HG03571 (cell line): ENCODE measurements at regions not wholly inside any gene's neighbourhood (a gene's known extent, or its start where the extent isn't known, plus 50 kb on each side); places are given as distances from the start of the nearest gene placed in this dataset.

Experiments
- ATAC-seq: cut with Tn5 transposase; IDR thresholded peaks from one replicate; pipeline ENCODE4 v1.9.1; 2021; ENCODE audit not compliant: unreplicated experiment

- no peak for ATAC-seq
These were observed 144.5 kb upstream of the MCHR2 start for GRCh38 chr6:100138346-100139022.

GRCh38 chr6:100137759-100138158 is 143.7 kb upstream of the MCHR2 start:
- no peak for ATAC-seq

- ATAC-seq = no peak
These were observed 142.6 kb upstream of the MCHR2 start for GRCh38 chr6:100136590-100136989.

GRCh38 chr6:100135977-100136376 is 142.0 kb upstream of the MCHR2 start:
- ATAC-seq = no peak

- no peak for ATAC-seq
These were observed 140.7 kb upstream of the MCHR2 start for GRCh38 chr6:100134703-100135102.

GRCh38 chr6:100134297-100134696 is 140.3 kb upstream of the MCHR2 start:
- ATAC-seq = no peak

GRCh38 chr6:100132005-100132404 is 138.0 kb upstream of the MCHR2 start:
- ATAC-seq = no peak

GRCh38 chr6:100130630-100131029 is 136.6 kb upstream of the MCHR2 start:
- ATAC-seq = no peak

- ATAC-seq = no peak
These were observed 132.9 kb upstream of the MCHR2 start for GRCh38 chr6:100126790-100127484.

- no peak for ATAC-seq
These were observed 128.0 kb upstream of the MCHR2 start for GRCh38 chr6:100121854-100122609.

GRCh38 chr6:100119261-100119660 is 125.2 kb upstream of the MCHR2 start:
- ATAC-seq = no peak

GRCh38 chr6:100118301-100118700 is 124.3 kb upstream of the MCHR2 start:
- no peak for ATAC-seq

GRCh38 chr6:100117680-100118079 is 123.7 kb upstream of the MCHR2 start:
- ATAC-seq = no peak

GRCh38 chr6:100116411-100117194 is 122.6 kb upstream of the MCHR2 start:
- no peak for ATAC-seq

- ATAC-seq = no peak
These were observed 121.5 kb upstream of the MCHR2 start for GRCh38 chr6:100115407-100116101.

GRCh38 chr6:100112855-100113508 is 119.0 kb upstream of the MCHR2 start:
- ATAC-seq = no peak

GRCh38 chr6:100105919-100106529 is 112.0 kb upstream of the MCHR2 start:
- ATAC-seq = no peak

GRCh38 chr6:100105138-100105537 is 111.1 kb upstream of the MCHR2 start:
- peak; percentile 75 for ATAC-seq

- no peak for ATAC-seq
These were observed 109.9 kb upstream of the MCHR2 start for GRCh38 chr6:100103931-100104330.

GRCh38 chr6:100103194-100103593 is 109.2 kb upstream of the MCHR2 start:
- ATAC-seq = no peak
